ENCODE measurements at regions not wholly inside any gene's neighbourhood (a gene's known extent, or its start where the extent isn't known, plus 50 kb on each side); places are given as distances from the start of the nearest gene placed in this dataset.

DNA sequence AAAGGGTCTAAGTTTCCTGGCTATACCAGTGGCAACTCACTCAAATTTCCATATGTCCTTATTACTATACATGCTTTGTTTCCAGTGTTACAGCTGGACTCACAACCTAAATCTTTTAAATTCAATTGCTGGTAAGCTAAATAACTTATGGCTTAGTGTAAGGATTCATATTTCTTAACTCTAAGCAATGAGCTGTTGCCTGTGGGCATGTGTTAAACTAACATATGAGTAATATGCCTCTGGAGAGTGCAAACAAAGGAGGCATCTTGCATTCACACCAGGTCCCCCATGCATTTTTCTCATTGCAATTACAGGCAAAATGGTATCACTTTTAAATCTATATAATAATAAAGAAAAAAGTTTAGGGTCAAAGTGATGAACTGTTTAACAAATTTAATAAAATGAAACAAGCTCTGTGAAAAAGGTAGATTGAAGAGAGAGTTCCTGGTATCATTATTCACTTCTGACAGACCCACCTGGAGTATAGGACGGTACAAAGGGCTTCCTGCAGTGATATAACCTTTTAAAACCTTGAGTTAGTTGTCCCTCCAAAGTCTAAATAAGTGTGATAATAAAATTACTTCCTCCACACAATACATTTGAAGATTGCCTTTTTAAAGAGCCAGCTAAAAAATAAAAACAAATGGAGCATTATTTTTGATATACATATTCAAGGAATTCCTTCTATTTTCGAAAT, 57.6 kb upstream of the HMGCLL1 start:
- DNase-seq, result no peak

DNA sequence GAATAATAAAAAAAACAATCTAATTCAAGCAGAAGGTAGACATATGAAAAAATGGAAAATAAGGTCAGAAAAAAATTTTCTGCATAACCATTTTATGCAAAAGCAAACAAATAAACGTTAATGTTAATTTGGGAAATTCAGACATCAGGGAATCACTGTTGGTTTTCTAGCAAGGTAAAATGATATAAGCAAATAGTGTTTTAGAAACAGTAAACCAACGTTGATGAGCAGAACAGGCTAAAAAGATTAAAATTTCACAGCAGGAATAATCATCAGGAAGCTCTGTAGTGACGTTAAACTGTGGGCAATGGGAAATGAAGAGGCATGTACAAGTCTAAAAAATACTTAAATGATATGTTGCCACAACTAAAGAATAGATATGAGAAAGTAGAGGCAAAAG, 54.5 kb upstream of the HMGCLL1 start:
- no peak for DNase-seq

DNA sequence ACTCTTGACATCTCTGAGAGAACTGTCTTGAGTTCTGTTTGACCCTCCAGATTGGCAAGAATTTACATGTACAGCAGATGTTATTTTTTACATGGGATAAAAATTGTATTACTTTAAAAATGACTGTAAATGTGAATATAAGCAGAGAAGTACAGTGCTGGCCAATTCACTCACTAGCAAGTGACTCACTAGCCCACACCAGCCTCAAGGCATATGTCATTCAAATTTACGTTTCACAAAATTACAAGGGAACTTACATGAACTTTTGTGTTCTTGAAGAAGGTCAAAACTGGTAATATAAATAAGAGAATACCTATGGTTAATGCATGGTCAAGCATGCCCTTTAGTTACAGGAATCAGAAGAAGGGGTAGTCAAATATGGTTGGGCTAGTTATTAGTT, 54.0 kb upstream of the HMGCLL1 start:
- no peak for DNase-seq
